ENCODE measurements at regions not wholly inside any gene's neighbourhood (a gene's known extent, or its start where the extent isn't known, plus 50 kb on each side); places are given as distances from the start of the nearest gene placed in this dataset.

DNA sequence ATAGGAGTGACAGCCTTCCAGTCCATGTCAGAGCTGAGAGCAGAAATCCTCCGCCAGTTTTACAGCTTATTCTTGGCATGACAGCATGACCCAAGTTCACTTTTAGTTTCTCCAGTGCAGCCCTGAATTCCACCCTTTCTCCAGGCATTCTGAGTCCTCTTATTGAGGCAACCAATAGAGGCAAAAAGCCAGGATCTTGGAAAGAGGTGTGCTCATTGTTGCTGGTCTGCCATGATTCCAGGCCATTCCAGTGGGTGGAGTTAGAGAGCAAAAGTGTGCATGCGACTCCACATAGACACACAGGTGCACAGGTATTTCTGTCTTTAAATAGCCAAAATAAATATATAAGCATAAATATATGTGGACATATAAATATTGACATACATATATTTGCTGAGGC lies 224.7 kb upstream of the ADARB2 start:
- no peak for TF ChIP-seq CTCF (IDR thresholded peaks at IDR 0.05)
- TF ChIP-seq POLR2A (IDR thresholded peaks at IDR 0.05): no peak
